NCI-H128 (cell line): ENCODE measurements at regions not wholly inside any gene's neighbourhood (a gene's known extent, or its start where the extent isn't known, plus 50 kb on each side); places are given as distances from the start of the nearest gene placed in this dataset.

Experiments
- DNase-seq: peaks from one replicate; lab custom pipeline; 2025; ENCODE audit not compliant: unreplicated experiment; lab: John Stamatoyannopoulos, UW

- DNase-seq, result no peak
Measured at GRCh38 chr13:97134364-97135095, 87.6 kb upstream of the MBNL2 start.

GRCh38 chr13:97135883-97136282, 86.2 kb upstream of the MBNL2 start:
- no peak for DNase-seq

GRCh38 chr13:97136418-97136817, 85.7 kb upstream of the MBNL2 start:
- DNase-seq, result no peak

GRCh38 chr13:97139691-97140090, 82.4 kb upstream of the MBNL2 start:
- DNase-seq, result no peak

- no peak for DNase-seq
Measured at GRCh38 chr13:97140131-97140530, 82.0 kb upstream of the MBNL2 start.

- no peak for DNase-seq
Measured at GRCh38 chr13:97140611-97141010, 81.5 kb upstream of the MBNL2 start.

- DNase-seq, result no peak
Measured at GRCh38 chr13:97141097-97141496, 81.0 kb upstream of the MBNL2 start.

GRCh38 chr13:97141564-97142005, 80.5 kb upstream of the MBNL2 start:
- no peak for DNase-seq

GRCh38 chr13:97142452-97142851, 79.7 kb upstream of the MBNL2 start:
- no peak for DNase-seq

GRCh38 chr13:97145057-97145456, 77.1 kb upstream of the MBNL2 start:
- no peak for DNase-seq

GRCh38 chr13:97148894-97149293, 73.2 kb upstream of the MBNL2 start:
- no peak for DNase-seq

GRCh38 chr13:97160421-97160820, 61.7 kb upstream of the MBNL2 start:
- DNase-seq, result no peak

GRCh38 chr13:97161582-97162231, 60.4 kb upstream of the MBNL2 start:
- DNase-seq, result no peak

GRCh38 chr13:97165502-97166425, 56.4 kb upstream of the MBNL2 start:
- no peak for DNase-seq

GRCh38 chr13:97171136-97171535, 51.0 kb upstream of the MBNL2 start:
- no peak for DNase-seq
